Subcutaneous abdominal adipose tissue (tissue), 5 donors: ENCODE measurements at regions not wholly inside any gene's neighbourhood (a gene's known extent, or its start where the extent isn't known, plus 50 kb on each side); places are given as distances from the start of the nearest gene placed in this dataset.

Source experiments
- H3K27ac ChIP-seq: one replicate; pipeline ENCODE4 v1.7.0; 2013; ENCODE audit warnings: low read depth, mild to moderate bottlenecking, inconsistent platforms, low read length, moderate library complexity
- H3K27me3 ChIP-seq, 5 donors: one replicate each; pipeline ENCODE4 v1.7.0; 2013; ENCODE audit warnings: low read length in 5 of 5, inconsistent platforms in 1 of 5; ENCODE audit not compliant: control insufficient read depth in 5 of 5, insufficient read depth in 4 of 5
- H3K36me3 ChIP-seq, 5 donors: one replicate each; pipeline ENCODE4 v1.7.0; 2013; ENCODE audit warnings: low read length in 5 of 5; ENCODE audit not compliant: control insufficient read depth in 5 of 5, insufficient read depth in 5 of 5
- H3K4me1 ChIP-seq, 5 donors: one replicate each; pipeline ENCODE4 v1.7.0; 2013; ENCODE audit warnings: low read length in 5 of 5, mild to moderate bottlenecking in 3 of 5, moderate library complexity in 1 of 5; ENCODE audit not compliant: control insufficient read depth in 5 of 5, insufficient read depth in 5 of 5
- H3K4me3 ChIP-seq, 5 donors: one replicate each; pipeline ENCODE4 v1.7.0; 2013; ENCODE audit warnings: low read length in 5 of 5, low read depth in 1 of 5
- H3K9ac ChIP-seq, 5 donors: one replicate each; pipeline ENCODE4 v1.7.0; 2013; ENCODE audit warnings: low read length in 5 of 5, mild to moderate bottlenecking in 4 of 5, moderate library complexity in 3 of 5
- H3K9me3 ChIP-seq, 5 donors: one replicate each; pipeline ENCODE4 v1.7.0; 2013; ENCODE audit warnings: low read length in 5 of 5; ENCODE audit not compliant: control insufficient read depth in 5 of 5
- donor health status: healthy.
- donor health status: healthy.
- donor health status: healthy.
- donor health status: healthy.
- donor health status: healthy.

DNA sequence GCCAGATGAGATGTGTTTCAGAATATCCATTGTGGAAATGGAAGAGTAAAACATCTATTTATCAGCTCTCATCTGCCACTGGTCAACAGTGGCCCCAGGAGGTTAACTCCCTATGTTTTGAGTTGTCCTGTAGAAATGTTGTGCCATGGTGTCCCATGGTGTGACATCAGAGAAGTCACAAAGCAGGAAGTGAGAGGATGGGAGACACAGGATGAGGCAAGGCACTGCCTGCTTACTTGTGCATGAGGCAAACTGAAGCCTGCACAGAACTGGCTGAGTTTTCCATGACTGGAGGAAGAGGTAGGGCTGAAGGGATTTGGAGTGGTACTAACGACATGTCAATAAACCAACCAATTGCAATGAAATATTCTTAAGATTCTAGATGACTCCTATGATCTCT is 131.5 kb upstream of the ZNF644 start:
- no peak overlapping the region for H3K27ac ChIP-seq
- no peaks in the 10 kb centered on the region for H3K36me3 ChIP-seq
- H3K4me3 ChIP-seq, result no peak overlapping the region
- H3K9me3 ChIP-seq, result no peaks in the 10 kb centered on the region
- peaks cover 0 to 6% (median 5%) of the 10 kb centered on the region in 5 donors for H3K4me1 ChIP-seq
- no peaks in the 10 kb centered on the region for H3K27me3 ChIP-seq
- H3K9ac ChIP-seq, result no peak overlapping the region

DNA sequence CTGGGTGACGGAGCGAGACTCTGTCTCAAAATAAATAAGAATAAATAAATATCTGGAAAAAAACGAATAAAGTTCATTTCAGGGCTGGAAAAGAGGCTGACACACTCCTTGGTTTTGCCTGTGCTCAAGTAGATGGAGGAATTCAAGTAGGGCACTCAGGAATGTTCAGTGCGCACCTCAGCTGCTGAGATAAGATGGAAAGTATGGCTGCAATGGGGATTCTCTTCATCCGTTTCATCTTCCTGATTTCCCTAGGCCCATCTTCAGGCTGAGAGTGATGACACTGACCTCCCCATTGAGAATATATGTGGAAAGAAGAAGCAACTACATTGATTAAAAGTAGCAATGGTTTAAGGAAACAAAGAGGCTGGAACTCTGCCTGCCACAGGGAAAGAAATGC is 130.5 kb upstream of the ZNF644 start:
- no peaks in the 10 kb centered on the region for H3K27me3 ChIP-seq
- no peaks in the 10 kb centered on the region for H3K9me3 ChIP-seq
- no peak overlapping the region for H3K4me3 ChIP-seq
- H3K4me1 ChIP-seq, result peaks cover 0 to 8% (median 5%) of the 10 kb centered on the region in 5 donors
- H3K27ac ChIP-seq, result no peak overlapping the region
- no peaks in the 10 kb centered on the region for H3K36me3 ChIP-seq
- H3K9ac ChIP-seq, result no peak overlapping the region

DNA sequence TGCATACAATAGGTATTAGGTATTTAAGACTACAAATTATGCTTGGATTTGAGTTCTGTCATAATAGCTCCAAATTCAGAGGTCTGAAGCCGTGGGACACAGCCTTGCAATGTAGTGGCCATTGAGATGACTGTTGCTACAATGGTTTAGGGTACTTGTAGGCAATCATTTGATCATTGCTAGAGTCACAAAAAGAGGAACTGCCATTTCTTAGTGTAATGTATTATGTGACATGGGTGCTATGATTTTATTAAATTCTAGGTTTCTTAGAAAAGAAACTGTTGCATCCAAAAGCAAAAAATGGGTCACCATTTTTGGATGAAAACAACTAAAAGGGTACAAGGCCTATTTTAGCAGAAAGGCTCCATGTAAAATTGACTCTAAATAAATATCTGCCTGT is 129.9 kb upstream of the ZNF644 start:
- H3K27ac ChIP-seq, result no peak overlapping the region
- H3K4me1 ChIP-seq, result peaks cover 0 to 8% (median 5%) of the 10 kb centered on the region in 5 donors
- H3K4me3 ChIP-seq, result no peak overlapping the region
- no peaks in the 10 kb centered on the region for H3K36me3 ChIP-seq
- H3K9me3 ChIP-seq, result no peaks in the 10 kb centered on the region
- H3K27me3 ChIP-seq, result no peaks in the 10 kb centered on the region
- no peak overlapping the region for H3K9ac ChIP-seq

DNA sequence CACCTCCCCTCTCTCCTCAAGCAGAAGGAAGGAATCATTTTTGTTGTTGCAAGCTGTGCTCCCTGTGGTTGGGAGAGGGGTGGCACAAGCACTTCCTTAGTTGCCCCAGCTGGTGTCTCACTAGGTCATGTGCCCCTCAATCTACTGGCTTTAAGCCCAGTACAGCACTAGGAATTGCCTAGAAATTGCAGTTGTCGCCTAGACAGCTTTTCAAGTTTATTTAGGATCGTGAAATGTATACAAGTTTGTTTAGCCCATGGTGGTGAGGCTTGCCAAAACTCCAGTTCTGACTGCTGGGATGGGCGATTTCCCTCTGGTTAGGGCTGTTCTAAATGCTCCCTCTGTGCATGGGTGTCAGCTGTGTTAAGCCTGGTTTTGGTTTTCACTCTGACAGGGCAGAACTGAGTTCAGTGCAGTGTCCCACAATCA is 126.8 kb upstream of the ZNF644 start:
- Histone ChIP-seq H3K27me3 (no peaks in the 10 kb centered on the region), H3K4me3 (peak overlapping the region in 3 of 5 donors; percentile 11 to 35 (median 14)), H3K36me3 (no peaks in the 10 kb centered on the region), H3K9me3 (no peaks in the 10 kb centered on the region), H3K4me1 (peaks cover 0 to 8% (median 5%) of the 10 kb centered on the region in 5 donors), H3K9ac (no peak overlapping the region), H3K27ac (no peak overlapping the region)

DNA sequence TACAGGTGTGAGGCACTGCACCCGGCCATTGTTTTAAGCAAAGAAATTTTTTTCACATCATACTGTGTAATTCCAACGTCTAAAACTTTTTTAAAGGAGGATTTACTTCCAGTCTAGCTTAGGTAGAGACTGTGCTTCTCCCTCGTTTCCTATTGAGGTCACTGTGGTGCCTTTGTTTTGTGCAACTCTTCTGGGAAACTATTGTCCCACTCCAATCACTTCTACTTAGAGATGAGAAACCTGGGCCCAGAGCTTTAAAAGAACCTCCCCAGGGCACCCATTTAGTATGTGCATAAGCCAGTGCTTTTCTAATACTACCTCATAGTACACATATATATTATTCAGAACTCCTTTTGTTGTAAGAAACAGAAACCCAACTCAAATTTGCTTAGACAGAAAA is 120.0 kb upstream of the ZNF644 start:
- H3K27ac ChIP-seq, result no peak overlapping the region
- no peaks in the 10 kb centered on the region for H3K9me3 ChIP-seq
- H3K36me3 ChIP-seq, result no peaks in the 10 kb centered on the region

DNA sequence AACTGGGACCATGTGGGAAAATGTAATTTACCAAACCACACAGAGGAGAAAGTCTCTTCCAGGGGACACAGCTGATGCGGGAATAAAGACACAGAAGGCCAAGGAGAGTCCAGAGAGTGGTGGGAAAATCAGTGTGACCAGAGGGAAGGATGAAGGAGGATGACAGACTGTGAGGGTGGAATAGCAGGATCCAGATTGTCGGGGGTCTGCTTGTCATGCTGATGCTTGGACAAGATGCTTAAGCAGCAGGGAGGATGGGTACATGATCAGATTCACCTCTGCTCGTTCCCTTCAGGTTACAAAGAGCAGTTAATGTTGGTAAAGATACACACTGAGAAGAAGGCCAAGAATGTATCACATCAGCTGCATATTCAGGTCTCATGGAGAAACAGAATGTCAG is 117.1 kb upstream of the ZNF644 start:
- no peaks in the 10 kb centered on the region for H3K27me3 ChIP-seq
- H3K9ac ChIP-seq, result no peak overlapping the region
- H3K27ac ChIP-seq, result no peak overlapping the region
- peaks cover 0 to 9% (median 2%) of the 10 kb centered on the region in 5 donors for H3K4me1 ChIP-seq
- H3K4me3 ChIP-seq, result no peak overlapping the region
- no peaks in the 10 kb centered on the region for H3K9me3 ChIP-seq
- H3K36me3 ChIP-seq, result no peaks in the 10 kb centered on the region

More for the DNA sequence above, 120.0 kb upstream of the ZNF644 start:
- Histone ChIP-seq H3K27me3 (no peaks in the 10 kb centered on the region), H3K4me3 (no peak overlapping the region), H3K4me1 (peaks cover 0 to 5% (median 0%) of the 10 kb centered on the region in 5 donors), H3K9ac (no peak overlapping the region)

DNA sequence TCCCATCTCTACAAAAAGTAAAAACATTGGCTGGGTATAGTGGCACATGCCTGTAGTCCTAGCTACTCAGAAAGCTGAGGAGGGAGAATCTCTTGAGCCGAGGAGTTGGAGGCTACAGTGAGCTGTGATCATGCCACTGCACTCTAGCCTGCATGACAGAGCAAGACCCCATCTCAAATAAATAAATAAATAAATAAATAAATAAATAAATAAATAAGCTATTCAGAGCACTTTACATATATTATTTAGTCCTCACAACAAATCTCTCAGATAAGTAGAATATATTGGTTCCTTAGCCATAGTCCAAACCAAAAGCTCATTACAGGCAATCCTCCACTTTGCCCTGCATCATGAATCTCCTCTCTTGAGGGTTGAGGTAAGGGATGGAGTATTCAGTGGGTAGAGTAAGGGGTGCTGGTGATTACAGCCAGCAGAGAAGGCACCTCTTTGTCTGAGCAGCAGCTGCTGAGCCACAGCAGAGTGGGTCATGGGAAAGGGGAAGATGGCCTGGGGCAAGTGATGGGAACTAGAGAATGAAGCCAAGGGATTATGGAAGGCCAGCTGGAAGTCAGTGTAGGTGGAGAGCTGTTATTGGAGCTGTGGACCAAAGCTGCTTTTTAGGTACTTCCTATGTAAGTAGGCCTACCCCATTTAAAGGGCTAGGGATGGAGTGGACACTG is 115.5 kb upstream of the ZNF644 start:
- peaks cover 0 to 17% (median 9%) of the 10 kb centered on the region in 5 donors for H3K4me1 ChIP-seq
- H3K36me3 ChIP-seq, result no peaks in the 10 kb centered on the region
- H3K4me3 ChIP-seq, result no peak overlapping the region
- H3K27me3 ChIP-seq, result no peaks in the 10 kb centered on the region
- H3K27ac ChIP-seq, result no peak overlapping the region
- no peak overlapping the region for H3K9ac ChIP-seq
- no peaks in the 10 kb centered on the region for H3K9me3 ChIP-seq

DNA sequence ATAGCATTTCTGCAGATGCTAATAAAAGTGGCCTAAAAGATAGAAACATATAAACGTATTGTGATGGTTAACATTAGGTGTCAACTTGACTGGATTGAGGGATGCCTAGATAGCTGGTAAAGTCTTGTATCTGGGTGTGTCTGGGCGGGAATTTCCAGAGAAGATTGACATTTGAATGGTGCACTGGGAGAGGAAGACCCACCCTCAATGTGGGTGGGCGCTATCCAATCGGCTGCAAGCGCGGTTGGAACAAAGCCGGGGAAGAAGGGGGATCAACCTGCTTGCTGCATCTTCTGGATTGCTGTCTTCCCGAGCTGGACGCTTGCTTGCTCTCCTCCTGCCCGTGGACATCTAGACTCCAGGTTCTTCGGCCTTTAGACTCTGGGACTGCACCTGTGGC is 114.0 kb upstream of the ZNF644 start:
- Histone ChIP-seq H3K27me3 (no peaks in the 10 kb centered on the region), H3K9ac (no peak overlapping the region), H3K4me1 (peaks cover 0 to 17% (median 9%) of the 10 kb centered on the region in 5 donors), H3K36me3 (no peaks in the 10 kb centered on the region), H3K4me3 (no peak overlapping the region), H3K9me3 (no peaks in the 10 kb centered on the region), H3K27ac (no peak overlapping the region)

DNA sequence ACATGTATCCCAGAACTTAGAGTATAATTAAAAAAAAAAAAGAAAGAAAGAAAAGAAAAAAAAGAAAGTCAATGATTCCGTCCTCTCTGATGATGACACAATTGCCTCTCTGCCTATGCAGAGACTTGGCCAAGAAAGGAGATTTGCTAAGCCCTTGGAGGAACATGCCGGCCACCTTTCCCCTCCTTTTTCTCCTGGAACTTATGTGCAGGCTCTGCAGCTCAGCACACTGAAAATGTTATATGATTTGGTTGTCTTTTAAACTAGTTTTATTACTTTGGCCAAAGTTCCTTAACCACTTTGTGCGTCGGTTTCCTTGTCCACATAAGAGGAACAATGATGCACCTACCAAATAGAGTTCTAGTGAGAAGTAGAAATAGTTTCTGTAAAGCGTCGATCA is 111.4 kb upstream of the ZNF644 start:
- H3K4me1 ChIP-seq, result peaks cover 0 to 13% (median 9%) of the 10 kb centered on the region in 5 donors
- H3K27me3 ChIP-seq, result no peaks in the 10 kb centered on the region
- no peak overlapping the region for H3K9ac ChIP-seq

DNA sequence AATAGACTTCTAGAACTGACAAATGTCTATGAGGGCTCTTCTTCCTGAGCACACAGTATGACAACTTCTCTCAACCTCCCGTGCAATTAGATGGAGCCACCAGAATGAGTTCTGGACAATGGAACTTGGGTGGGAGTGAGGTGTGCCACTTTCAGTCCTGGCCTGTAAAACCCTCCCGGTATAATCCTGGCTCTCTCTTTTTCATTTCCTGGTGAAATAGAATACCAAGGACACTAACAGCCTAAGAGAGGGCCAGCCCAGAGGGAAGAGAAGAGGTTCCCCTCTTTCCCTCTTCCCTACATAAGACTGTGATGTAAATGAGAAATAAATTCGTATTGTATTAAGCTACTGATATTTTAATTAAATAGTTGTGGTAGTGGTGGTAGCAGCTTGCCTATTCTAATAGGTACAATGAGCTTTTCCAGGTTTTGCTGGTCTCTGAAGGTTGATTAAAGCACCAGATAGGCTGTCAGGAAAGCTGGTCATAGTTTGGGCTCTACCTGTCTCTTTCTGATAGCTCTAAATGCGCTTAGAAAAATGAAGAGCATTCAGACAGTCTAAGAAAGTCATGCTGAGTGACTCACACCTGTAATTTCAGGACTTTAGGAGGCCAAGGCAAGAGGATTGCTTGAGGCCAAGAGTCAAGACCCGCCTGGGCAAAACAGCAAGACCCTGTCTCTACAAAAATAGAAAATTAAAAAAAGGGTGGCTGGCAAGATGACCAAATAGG is 108.6 kb upstream of the ZNF644 start:
- no peaks in the 10 kb centered on the region for H3K9me3 ChIP-seq
- H3K27me3 ChIP-seq, result no peaks in the 10 kb centered on the region
- no peaks in the 10 kb centered on the region for H3K36me3 ChIP-seq
- H3K9ac ChIP-seq, result no peak overlapping the region
- no peak overlapping the region for H3K4me3 ChIP-seq
- H3K4me1 ChIP-seq, result peaks cover 0 to 13% (median 9%) of the 10 kb centered on the region in 5 donors
- H3K27ac ChIP-seq, result no peak overlapping the region

More for the DNA sequence above, 111.4 kb upstream of the ZNF644 start:
- H3K36me3 ChIP-seq, result no peaks in the 10 kb centered on the region
- peak overlapping the region; percentile 24 for H3K27ac ChIP-seq
- H3K9me3 ChIP-seq, result no peaks in the 10 kb centered on the region
- peak overlapping the region in 2 of 5 donors; percentile 3 to 43 for H3K4me3 ChIP-seq
